ENCODE measurements at regions not wholly inside any gene's neighbourhood (a gene's known extent, or its start where the extent isn't known, plus 50 kb on each side); places are given as distances from the start of the nearest gene placed in this dataset.

GRCh38 chr13:62906469-62906868 lies 1490.8 kb upstream of the PCDH20 start:
- no peak for DNase-seq
- Histone ChIP-seq H3K4me1 (no peaks in the 10 kb centered on the region), H3K9me3 (no peaks in the 10 kb centered on the region), H3K36me3 (no peaks in the 10 kb centered on the region), H3K4me3 (ENCODE audit: low read depth, low read length) (no peak overlapping the region), H3K27me3 (no peaks in the 10 kb centered on the region)
- TF ChIP-seq CTCF (IDR thresholded peaks at IDR 0.05; ENCODE audit: low read depth, low read length) = no peak

GRCh38 chr13:62887046-62887445 lies 1471.4 kb upstream of the PCDH20 start:
- Histone ChIP-seq H3K27me3 (no peaks in the 10 kb centered on the region), H3K4me1 (no peaks in the 10 kb centered on the region), H3K4me3 (ENCODE audit: low read depth, low read length) (no peak overlapping the region), H3K9me3 (no peaks in the 10 kb centered on the region), H3K36me3 (no peaks in the 10 kb centered on the region)
- no peak for TF ChIP-seq CTCF (IDR thresholded peaks at IDR 0.05; ENCODE audit: low read depth, low read length)
- DNase-seq = no peak

GRCh38 chr13:62879071-62879470 lies 1463.4 kb upstream of the PCDH20 start:
- Histone ChIP-seq H3K4me1 (no peaks in the 10 kb centered on the region), H3K36me3 (no peaks in the 10 kb centered on the region), H3K4me3 (ENCODE audit: low read depth, low read length) (no peak overlapping the region), H3K27me3 (no peaks in the 10 kb centered on the region), H3K9me3 (peaks cover 3% of the 10 kb centered on the region)
- no peak for TF ChIP-seq CTCF (IDR thresholded peaks at IDR 0.05; ENCODE audit: low read depth, low read length)
- no peak for DNase-seq

- DNase-seq = no peak
- Histone ChIP-seq H3K27me3 (no peaks in the 10 kb centered on the region), H3K9me3 (no peaks in the 10 kb centered on the region; the same call in none of the 2 replicates), H3K4me3 (ENCODE audit: low read depth, low read length) (no peak overlapping the region), H3K4me1 (no peaks in the 10 kb centered on the region), H3K36me3 (no peaks in the 10 kb centered on the region)
- no peak for TF ChIP-seq CTCF (IDR thresholded peaks at IDR 0.05; ENCODE audit: low read depth, low read length)
Observed at GRCh38 chr13:62875118-62875640, 1459.5 kb upstream of the PCDH20 start.

- H3K4me1 ChIP-seq = no peaks in the 10 kb centered on the region
- H3K9me3 ChIP-seq = no peaks in the 10 kb centered on the region
- no peaks in the 10 kb centered on the region for H3K36me3 ChIP-seq
- TF ChIP-seq CTCF (IDR thresholded peaks at IDR 0.05; ENCODE audit: low read depth, low read length) = no peak
- H3K4me3 ChIP-seq (ENCODE audit: low read depth, low read length) = no peak overlapping the region
- H3K27me3 ChIP-seq = no peaks in the 10 kb centered on the region
- DNase-seq = no peak
Observed at GRCh38 chr13:62850331-62850730, 1434.7 kb upstream of the PCDH20 start.

GRCh38 chr13:62847520-62847919 lies 1431.9 kb upstream of the PCDH20 start:
- Histone ChIP-seq H3K4me1 (no peaks in the 10 kb centered on the region), H3K36me3 (no peaks in the 10 kb centered on the region), H3K27me3 (no peaks in the 10 kb centered on the region), H3K4me3 (ENCODE audit: low read depth, low read length) (no peak overlapping the region), H3K9me3 (no peaks in the 10 kb centered on the region)
- no peak for DNase-seq
- no peak for TF ChIP-seq CTCF (IDR thresholded peaks at IDR 0.05; ENCODE audit: low read depth, low read length)

Measured in BE2C (cell line).